Pancreas (tissue), 10 donors: ENCODE measurements at regions not wholly inside any gene's neighbourhood (a gene's known extent, or its start where the extent isn't known, plus 50 kb on each side); places are given as distances from the start of the nearest gene placed in this dataset.
A peak's percentile ranks its signal among the peaks of the same experiment; 100 is the strongest.

ENCODE experiments used
- ATAC-seq, 4 donors: fragments of 200-7000 bp; cut with Tn5 transposase; one replicate each; pipeline versions ENCODE4 v1.8.0 to v1.9.1; 2020; ENCODE audit warnings: mild to moderate bottlenecking in 4 of 4, moderate library complexity in 4 of 4
- DNase-seq, 6 donors: peaks; one replicate each; pipeline ENCODE4 v3.0.0-alpha.2; 2020
- FAIRE-seq: peaks from 2 replicates; lab custom pipeline; 2012; peaks lifted over from hg19 to GRCh38; lab: Jason Lieb, UNC
- H3K27ac ChIP-seq, 4 donors: fragments of 200-600 bp; sonication (generic); 1 replicate in 3 of 4; 2 replicates in 1 of 4; pipeline versions ENCODE4 v1.5.0 to v1.8.0; 2020
- H3K27me3 ChIP-seq, 4 donors: fragments of 200-600 bp; one replicate each; pipeline ENCODE4 v1.8.0; 2021
- H3K36me3 ChIP-seq, 3 donors: fragments of 200-600 bp; sonication (generic) in 1 of 3; one replicate each; pipeline versions ENCODE4 v1.5.0 to v1.8.0; 2020 to 2021
- H3K4me1 ChIP-seq, 3 donors: fragments of 200-600 bp; one replicate each; pipeline ENCODE4 v1.8.0; 2021
- H3K4me3 ChIP-seq, 4 donors: fragments of 200-600 bp; sonication (generic) in 2 of 4; one replicate each; pipeline versions ENCODE4 v1.5.0 to v1.8.0; 2020 to 2021
- H3K9me3 ChIP-seq, 4 donors: fragments of 200-600 bp; one replicate each; pipeline ENCODE4 v1.8.0; 2021
- WGBS, 2 donors: extraction: QIAGEN DNeasy Blood & Tissue Kit; methylation state at CpG; one replicate each; pipeline ENCODE4 v1.1.7; 2013; 5-methylcytosine and 5-hydroxymethylcytosine counted together
- intact Hi-C, 3 donors: fragments of 100-400 bp; cut with DNase I; formaldehyde crosslinking; loops; one replicate each; pipeline versions ENCODE4 v1.11.1 to v1.14.2; 2022
- TF ChIP-seq, protein P1 (sequence below), 4 donors: fragments of 200-600 bp; sonication (generic) in 3 of 4; IDR thresholded peaks; one replicate each; pipeline versions ENCODE4 v1.5.0 to v1.8.0; 2021; ENCODE audit warnings: antibody characterized with exemption in 4 of 4
- donor health status: healthy with polysubstance abuse.
- donor health status: DM: no; HTN: no; CAD: no; lungs with moderate emphysema.
- donor health status: DM: no; HTN: no; CAD: no.
- donor health status: control.
- donor health status: control.
- donor health status: Bipolar disorder and iron deficiency.
- donor health status: DM: yes; HTN: yes; CAD: no.
- donor health status: DM: no; HTN: no; CAD: no.
- donor health status: DM: no; HTN: no; CAD: no.
- donor health status: DM: yes; HTN: yes; CAD: no.

DNA sequence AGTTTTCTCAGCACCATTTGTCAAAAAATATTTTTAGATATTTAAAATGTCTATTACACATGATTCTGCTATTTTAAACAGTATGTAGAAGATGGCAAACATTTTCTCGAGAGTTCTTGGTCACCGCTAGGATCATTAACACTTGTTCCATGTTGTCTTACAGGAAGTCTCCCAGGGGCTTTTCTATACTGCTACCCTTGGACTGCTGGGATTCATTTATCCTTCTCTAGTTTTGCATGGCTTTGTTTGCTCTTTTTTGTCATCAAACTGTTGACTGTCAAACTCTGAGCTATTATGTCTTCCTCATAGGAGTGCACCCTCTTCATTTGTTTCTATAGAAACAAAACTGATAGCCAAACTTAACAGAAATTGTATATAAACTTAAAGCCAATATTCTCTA, 184.9 kb downstream of the CDCA7 start:
- no peak for ATAC-seq
- Histone ChIP-seq H3K9me3 (no peaks in the 10 kb centered on the region), H3K4me1 (no peaks in the 10 kb centered on the region), H3K4me3 (no peak overlapping the region), H3K27me3 (no peaks in the 10 kb centered on the region), H3K27ac (no peak overlapping the region), H3K36me3 (no peaks in the 10 kb centered on the region)
- TF ChIP-seq, protein P1, sequence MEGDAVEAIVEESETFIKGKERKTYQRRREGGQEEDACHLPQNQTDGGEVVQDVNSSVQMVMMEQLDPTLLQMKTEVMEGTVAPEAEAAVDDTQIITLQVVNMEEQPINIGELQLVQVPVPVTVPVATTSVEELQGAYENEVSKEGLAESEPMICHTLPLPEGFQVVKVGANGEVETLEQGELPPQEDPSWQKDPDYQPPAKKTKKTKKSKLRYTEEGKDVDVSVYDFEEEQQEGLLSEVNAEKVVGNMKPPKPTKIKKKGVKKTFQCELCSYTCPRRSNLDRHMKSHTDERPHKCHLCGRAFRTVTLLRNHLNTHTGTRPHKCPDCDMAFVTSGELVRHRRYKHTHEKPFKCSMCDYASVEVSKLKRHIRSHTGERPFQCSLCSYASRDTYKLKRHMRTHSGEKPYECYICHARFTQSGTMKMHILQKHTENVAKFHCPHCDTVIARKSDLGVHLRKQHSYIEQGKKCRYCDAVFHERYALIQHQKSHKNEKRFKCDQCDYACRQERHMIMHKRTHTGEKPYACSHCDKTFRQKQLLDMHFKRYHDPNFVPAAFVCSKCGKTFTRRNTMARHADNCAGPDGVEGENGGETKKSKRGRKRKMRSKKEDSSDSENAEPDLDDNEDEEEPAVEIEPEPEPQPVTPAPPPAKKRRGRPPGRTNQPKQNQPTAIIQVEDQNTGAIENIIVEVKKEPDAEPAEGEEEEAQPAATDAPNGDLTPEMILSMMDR (IDR thresholded peaks at IDR 0.05) = no peak
- 93 to 96% methylated on average over 2 of the region's 2 CpGs for WGBS, 2 donors
- no peak for DNase-seq
- intact Hi-C loops = no loop called here
- no peak for FAIRE-seq

- H3K4me3 ChIP-seq = no peak overlapping the region
- H3K36me3 ChIP-seq = no peaks in the 10 kb centered on the region
- intact Hi-C loops = no loop called here
- no peaks in the 10 kb centered on the region for H3K27me3 ChIP-seq
- FAIRE-seq (peak; percentile 39), ATAC-seq (peak; percentile 66 to 92 (median 86)), DNase-seq (peak in 1 of 6 donors; percentile 24)
- H3K27ac ChIP-seq = peak overlapping the region in 2 of 4 donors; percentile 3 to 22
- 29 to 34% methylated on average over 6 of the region's 6 CpGs for WGBS, 2 donors
- peaks cover 0 to 8% (median 0%) of the 10 kb centered on the region in 3 donors for H3K4me1 ChIP-seq
- TF ChIP-seq, protein P1 (IDR thresholded peaks at IDR 0.05) = no peak
- H3K9me3 ChIP-seq = no peaks in the 10 kb centered on the region
Measured at GRCh38 chr2:173544641-173545363, 190.1 kb downstream of the CDCA7 start.

GRCh38 chr2:173545364-173545763, 190.7 kb downstream of the CDCA7 start:
- FAIRE-seq (no peak), ATAC-seq (peak in 3 of 4 donors; percentile 28 to 67 (median 54)), DNase-seq (peak in 1 of 6 donors; percentile 20)
- H3K4me1 ChIP-seq = peaks cover 0 to 8% (median 0%) of the 10 kb centered on the region in 3 donors
- no peaks in the 10 kb centered on the region for H3K27me3 ChIP-seq
- no peak overlapping the region for H3K4me3 ChIP-seq
- peak overlapping the region in 1 of 4 donors; percentile 22 for H3K27ac ChIP-seq
- WGBS, 2 donors = 66 to 72% methylated on average over 3 of the region's 3 CpGs
- TF ChIP-seq, protein P1 (IDR thresholded peaks at IDR 0.05) = no peak
- H3K9me3 ChIP-seq = no peaks in the 10 kb centered on the region
- intact Hi-C loops = no loop called here
- H3K36me3 ChIP-seq = no peaks in the 10 kb centered on the region

- intact Hi-C loops = no loop called here
- Histone ChIP-seq H3K27ac (no peak overlapping the region), H3K27me3 (no peaks in the 10 kb centered on the region), H3K4me1 (peaks cover 0 to 8% (median 0%) of the 10 kb centered on the region in 3 donors), H3K4me3 (no peak overlapping the region), H3K9me3 (no peaks in the 10 kb centered on the region), H3K36me3 (no peaks in the 10 kb centered on the region)
- ATAC-seq (no peak), FAIRE-seq (no peak), DNase-seq (no peak)
- TF ChIP-seq, protein P1 (IDR thresholded peaks at IDR 0.05) = no peak
- 85 to 89% methylated on average over 6 of the region's 6 CpGs for WGBS, 2 donors
Measured at GRCh38 chr2:173547499-173547898, 192.8 kb downstream of the CDCA7 start.

GRCh38 chr2:173550143-173550542, 195.5 kb downstream of the CDCA7 start:
- peaks cover 0 to 8% (median 0%) of the 10 kb centered on the region in 3 donors for H3K4me1 ChIP-seq
- DNase-seq (no peak), FAIRE-seq (no peak), ATAC-seq (no peak)
- no peaks in the 10 kb centered on the region for H3K9me3 ChIP-seq
- H3K36me3 ChIP-seq = no peaks in the 10 kb centered on the region
- H3K27ac ChIP-seq = no peak overlapping the region
- H3K4me3 ChIP-seq = no peak overlapping the region
- WGBS, 2 donors = 75 to 77% methylated on average over 1 of the region's 1 CpG
- H3K27me3 ChIP-seq = no peaks in the 10 kb centered on the region
- TF ChIP-seq, protein P1 (IDR thresholded peaks at IDR 0.05) = no peak
- intact Hi-C loops = no loop called here
